H1 (cell line): ENCODE measurements at regions not wholly inside any gene's neighbourhood (a gene's known extent, or its start where the extent isn't known, plus 50 kb on each side); places are given as distances from the start of the nearest gene placed in this dataset.

Experiments
- CEBPB ChIP-seq: IDR thresholded peaks from 2 replicates; pipeline ENCODE4 v1.6.1; 2012; ENCODE audit warnings: low read depth, low read length
- EZH2 ChIP-seq: fragments of 200-600 bp; sonication (generic); IDR thresholded peaks from 2 replicates; pipeline ENCODE4 v1.7.1; 2012; ENCODE audit warnings: low read depth, mild to moderate bottlenecking, moderate library complexity, low read length, inconsistent platforms; ENCODE audit not compliant: severe bottlenecking
- GTF2F1 ChIP-seq: IDR thresholded peaks from 2 replicates; pipeline ENCODE4 v1.6.1; 2012; ENCODE audit warnings: low read depth, low read length, improper control_type of control experiment, borderline replicate concordance
- HDAC2 ChIP-seq, 2 experiments: fragments of 300-600 bp in 1 of 2; sonication (generic) in 1 of 2; IDR thresholded peaks; 2 replicates each; pipeline ENCODE4 v1.6.1; 2011 to 2012; ENCODE audit warnings: low read depth in 2 of 2, low read length in 2 of 2, mild to moderate bottlenecking in 2 of 2, moderate library complexity in 2 of 2, borderline replicate concordance in 1 of 2, inconsistent platforms in 1 of 2
- KDM1A ChIP-seq: fragments of 200-600, 300-600 bp; sonication (generic); IDR thresholded peaks from 2 replicates; pipeline ENCODE4 v1.7.1; 2016; ENCODE audit warnings: mild to moderate bottlenecking, low read length, borderline replicate concordance
- MAFK ChIP-seq: IDR thresholded peaks from 2 replicates; pipeline ENCODE4 v1.6.1; 2012; ENCODE audit warnings: low read depth, mild to moderate bottlenecking, improper control_type of control experiment, low read length
- NRF1 ChIP-seq: IDR thresholded peaks from 2 replicates; pipeline ENCODE4 v1.6.1; 2011; ENCODE audit warnings: mild to moderate bottlenecking, low read depth, low read length, improper control_type of control experiment
- POLR2A ChIP-seq, 2 experiments: IDR thresholded peaks; 1 replicate in 1 of 2; 2 replicates in 1 of 2; pipeline ENCODE4 v1.6.1; 2011; ENCODE audit warnings: low read depth in 2 of 2, low read length in 2 of 2, mild to moderate bottlenecking in 2 of 2; ENCODE audit errors: control extremely low read depth in 1 of 2
- RAD21 ChIP-seq, 2 experiments: IDR thresholded peaks in 1 of 2; conservative IDR thresholded peaks in 1 of 2; 2 replicates each; pipeline ENCODE4 v1.6.1; 2011; ENCODE audit warnings: low read depth in 2 of 2, low read length in 2 of 2, improper control_type of control experiment in 1 of 2, inconsistent platforms in 1 of 2, mild to moderate bottlenecking in 1 of 2, moderate library complexity in 1 of 2
- SUZ12 ChIP-seq: fragments of 200-600 bp; sonication (generic); IDR thresholded peaks from 2 replicates; pipeline ENCODE4 v1.6.1; 2012; ENCODE audit warnings: mild to moderate bottlenecking, inconsistent platforms, low read length, moderate library complexity, mixed read lengths
- TF ChIP-seq, protein P1 (sequence below), 3 experiments: IDR thresholded peaks; 1 replicate in 2 of 3; 2 replicates in 1 of 3; pipeline versions ENCODE4 v1.5.1 to v1.6.1; 2011; ENCODE audit warnings: low read length in 3 of 3, mild to moderate bottlenecking in 3 of 3, inconsistent platforms in 2 of 3, low read depth in 1 of 3, moderate library complexity in 1 of 3; ENCODE audit not compliant: insufficient read depth in 1 of 3; ENCODE audit errors: control extremely low read depth in 1 of 3
- TF ChIP-seq, protein P2 (sequence below): IDR thresholded peaks from 2 replicates; pipeline ENCODE4 v1.6.1; 2012; ENCODE audit warnings: inconsistent platforms
- TF ChIP-seq, protein P3 (sequence below): IDR thresholded peaks from 2 replicates; pipeline ENCODE4 v1.6.1; 2011; ENCODE audit warnings: low read length, improper control_type of control experiment

DNA sequence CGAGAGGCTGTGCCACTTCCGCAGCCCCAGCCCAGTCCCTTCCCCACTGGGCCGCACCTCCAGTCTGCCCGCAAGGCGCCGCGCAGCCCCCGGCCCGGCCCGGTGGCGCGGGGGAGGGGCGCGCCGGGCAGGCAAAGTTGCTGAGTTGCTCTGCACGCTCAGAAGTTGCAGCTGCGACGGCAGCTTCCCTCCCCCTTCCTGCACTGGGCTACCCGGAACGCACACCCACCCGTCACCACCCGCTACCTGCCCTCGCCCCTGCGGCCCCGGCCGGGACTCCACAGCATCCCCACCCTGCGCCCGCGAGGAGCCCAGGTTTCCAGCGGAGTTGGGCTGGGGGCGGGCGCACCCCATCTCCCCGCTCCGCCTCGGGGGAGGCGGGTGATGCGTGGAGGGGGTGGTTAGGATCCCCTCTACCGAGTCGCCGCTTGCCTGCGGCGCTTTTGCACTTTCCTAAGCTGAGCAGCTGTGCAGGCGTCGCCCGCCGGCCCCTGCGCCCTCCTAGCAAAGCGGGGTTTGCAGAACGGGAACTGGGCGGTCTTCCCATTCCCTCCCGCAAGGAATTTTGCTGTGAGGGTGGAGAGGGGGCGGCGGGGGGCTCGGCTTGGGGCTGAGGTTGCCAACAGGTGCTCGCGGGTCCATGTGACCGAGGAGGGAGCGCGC lies 55.9 kb upstream of the RREB1 start:
- TF ChIP-seq EZH2 = no peak
- no peak for TF ChIP-seq POLR2A (IDR thresholded peaks at IDR 0.05; ENCODE audit: control extremely low read depth in 1 of 2, low read depth in 2 of 2, low read length in 2 of 2)
- TF ChIP-seq, protein P1, sequence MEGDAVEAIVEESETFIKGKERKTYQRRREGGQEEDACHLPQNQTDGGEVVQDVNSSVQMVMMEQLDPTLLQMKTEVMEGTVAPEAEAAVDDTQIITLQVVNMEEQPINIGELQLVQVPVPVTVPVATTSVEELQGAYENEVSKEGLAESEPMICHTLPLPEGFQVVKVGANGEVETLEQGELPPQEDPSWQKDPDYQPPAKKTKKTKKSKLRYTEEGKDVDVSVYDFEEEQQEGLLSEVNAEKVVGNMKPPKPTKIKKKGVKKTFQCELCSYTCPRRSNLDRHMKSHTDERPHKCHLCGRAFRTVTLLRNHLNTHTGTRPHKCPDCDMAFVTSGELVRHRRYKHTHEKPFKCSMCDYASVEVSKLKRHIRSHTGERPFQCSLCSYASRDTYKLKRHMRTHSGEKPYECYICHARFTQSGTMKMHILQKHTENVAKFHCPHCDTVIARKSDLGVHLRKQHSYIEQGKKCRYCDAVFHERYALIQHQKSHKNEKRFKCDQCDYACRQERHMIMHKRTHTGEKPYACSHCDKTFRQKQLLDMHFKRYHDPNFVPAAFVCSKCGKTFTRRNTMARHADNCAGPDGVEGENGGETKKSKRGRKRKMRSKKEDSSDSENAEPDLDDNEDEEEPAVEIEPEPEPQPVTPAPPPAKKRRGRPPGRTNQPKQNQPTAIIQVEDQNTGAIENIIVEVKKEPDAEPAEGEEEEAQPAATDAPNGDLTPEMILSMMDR (IDR thresholded peaks at IDR 0.05; ENCODE audit: control extremely low read depth in 1 of 3, insufficient read depth in 1 of 3, low read depth in 1 of 3, low read length in 3 of 3) = no peak
- TF ChIP-seq MAFK = peak; percentile 19; the same call in 1 of the 2 replicates
- TF ChIP-seq NRF1 = no peak
- TF ChIP-seq GTF2F1 = no peak
- TF ChIP-seq, protein P2, sequence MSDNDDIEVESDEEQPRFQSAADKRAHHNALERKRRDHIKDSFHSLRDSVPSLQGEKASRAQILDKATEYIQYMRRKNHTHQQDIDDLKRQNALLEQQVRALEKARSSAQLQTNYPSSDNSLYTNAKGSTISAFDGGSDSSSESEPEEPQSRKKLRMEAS = no peak; the same call in none of the 2 replicates
- TF ChIP-seq CEBPB = no peak
- TF ChIP-seq SUZ12 = peak; percentile 28; the same call in 1 of the 2 replicates
- no peak for TF ChIP-seq RAD21 (IDR thresholded peaks at IDR 0.05 in 1 of 2, conservative IDR thresholded peaks at IDR 0.05 in 1 of 2; ENCODE audit: low read depth in 2 of 2, low read length in 2 of 2)
- peak in 1 of 2 experiments; percentile 71; a peak in 1 of 4 replicates for TF ChIP-seq HDAC2 (IDR thresholded peaks at IDR 0.05; ENCODE audit: borderline replicate concordance in 1 of 2, low read depth in 2 of 2, low read length in 2 of 2)
- no peak for TF ChIP-seq KDM1A
- TF ChIP-seq, protein P3, sequence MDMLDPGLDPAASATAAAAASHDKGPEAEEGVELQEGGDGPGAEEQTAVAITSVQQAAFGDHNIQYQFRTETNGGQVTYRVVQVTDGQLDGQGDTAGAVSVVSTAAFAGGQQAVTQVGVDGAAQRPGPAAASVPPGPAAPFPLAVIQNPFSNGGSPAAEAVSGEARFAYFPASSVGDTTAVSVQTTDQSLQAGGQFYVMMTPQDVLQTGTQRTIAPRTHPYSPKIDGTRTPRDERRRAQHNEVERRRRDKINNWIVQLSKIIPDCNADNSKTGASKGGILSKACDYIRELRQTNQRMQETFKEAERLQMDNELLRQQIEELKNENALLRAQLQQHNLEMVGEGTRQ = no peak
